DND-41 (cell line): ENCODE measurements at regions not wholly inside any gene's neighbourhood (a gene's known extent, or its start where the extent isn't known, plus 50 kb on each side); places are given as distances from the start of the nearest gene placed in this dataset.

ENCODE experiments used
- ATAC-seq: fragments of 200-7000 bp; cut with Tn5 transposase; 3 replicates; pipeline ENCODE4 v1.9.1; 2021; ENCODE audit warnings: low read depth; ENCODE audit not compliant: insufficient read depth
- DNase-seq: peaks from one replicate; pipeline ENCODE4 v3.0.0-alpha.2; 2020
- H2AFZ ChIP-seq: 2 replicates; pipeline ENCODE4 v1.6.0; 2012; ENCODE audit warnings: low read depth, low read length
- H3K27ac ChIP-seq: 2 replicates; pipeline ENCODE4 v1.5.1; 2012; ENCODE audit warnings: low read length, inconsistent platforms
- H3K27me3 ChIP-seq: fragments of 200-600 bp; sonication (generic); 2 replicates; pipeline ENCODE4 v1.6.0; 2012; ENCODE audit warnings: low read length, mild to moderate bottlenecking, inconsistent platforms; ENCODE audit not compliant: insufficient read depth, poor library complexity
- H3K36me3 ChIP-seq: 2 replicates; pipeline ENCODE4 v1.5.1; 2012; ENCODE audit warnings: low read length, inconsistent platforms; ENCODE audit not compliant: insufficient read depth
- H3K4me1 ChIP-seq: 2 replicates; pipeline ENCODE4 v1.5.1; 2012; ENCODE audit warnings: mild to moderate bottlenecking, low read length; ENCODE audit not compliant: insufficient read depth
- H3K4me2 ChIP-seq: 2 replicates; pipeline ENCODE4 v1.6.0; 2012; ENCODE audit warnings: mild to moderate bottlenecking, moderate library complexity, low read length, inconsistent platforms; ENCODE audit not compliant: insufficient read depth
- H3K4me3 ChIP-seq, 2 experiments: fragments of 200-600 bp in 1 of 2; shearing (Covaris generic) in 1 of 2; 2 replicates each; pipeline ENCODE4 v1.5.1; 2012 to 2016; ENCODE audit warnings: inconsistent platforms in 2 of 2, low read length in 2 of 2, mild to moderate bottlenecking in 2 of 2, low read depth in 1 of 2, moderate library complexity in 1 of 2
- H3K79me2 ChIP-seq: 2 replicates; pipeline ENCODE4 v1.6.0; 2012; ENCODE audit warnings: low read length, inconsistent platforms; ENCODE audit not compliant: insufficient read depth
- H3K9ac ChIP-seq: 2 replicates; pipeline ENCODE4 v1.6.0; 2012; ENCODE audit warnings: low read depth, mild to moderate bottlenecking, inconsistent platforms, low read length, moderate library complexity
- H3K9me3 ChIP-seq: 2 replicates; pipeline ENCODE4 v1.5.1; 2012; ENCODE audit warnings: low read length, moderate library complexity, mild to moderate bottlenecking, inconsistent platforms; ENCODE audit not compliant: insufficient read depth, severe bottlenecking
- H4K20me1 ChIP-seq: 2 replicates; pipeline ENCODE4 v1.6.0; 2012; ENCODE audit warnings: low read length; ENCODE audit not compliant: insufficient read depth
- EZH2 ChIP-seq: IDR thresholded peaks from 3 replicates; pipeline ENCODE4 v1.6.1; 2012; ENCODE audit warnings: borderline replicate concordance, low read depth, mild to moderate bottlenecking, moderate library complexity, low read length, inconsistent platforms; ENCODE audit not compliant: severe bottlenecking
- TF ChIP-seq, protein P1 (sequence below): IDR thresholded peaks from 2 replicates; pipeline ENCODE4 v1.5.1; 2012; ENCODE audit warnings: borderline replicate concordance, low read length, moderate library complexity, mild to moderate bottlenecking; ENCODE audit not compliant: poor library complexity, severe bottlenecking; ENCODE audit errors: extremely low read depth

DNA sequence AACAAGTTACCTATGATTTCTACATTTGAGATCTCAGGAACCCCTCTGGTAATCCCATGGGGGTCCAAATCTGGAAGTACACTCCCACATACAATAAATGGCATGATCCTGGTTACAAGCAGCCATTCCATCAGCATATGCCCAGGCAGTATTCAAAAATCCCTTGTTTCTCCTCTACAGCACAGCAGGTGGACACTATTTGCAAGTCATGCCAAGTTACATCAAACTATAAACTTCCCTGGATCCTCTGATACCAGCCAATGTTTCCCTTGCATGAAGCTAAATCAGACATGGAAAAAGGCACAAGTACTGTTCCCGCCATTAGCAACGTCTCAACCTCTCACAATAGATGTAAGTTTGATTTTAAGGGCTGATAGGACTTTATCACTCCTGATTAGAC lies 134.5 kb upstream of the PRSS16 start:
- H3K9me3 ChIP-seq: peaks cover 13% of the 10 kb centered on the region
- H3K79me2 ChIP-seq: no peaks in the 10 kb centered on the region
- H3K36me3 ChIP-seq: no peaks in the 10 kb centered on the region
- H3K9ac ChIP-seq: no peak overlapping the region
- H3K4me1 ChIP-seq: no peaks in the 10 kb centered on the region
- no peak overlapping the region for H2AFZ ChIP-seq
- no peak overlapping the region for H3K27ac ChIP-seq
- no peak for TF ChIP-seq EZH2
- TF ChIP-seq, protein P1, sequence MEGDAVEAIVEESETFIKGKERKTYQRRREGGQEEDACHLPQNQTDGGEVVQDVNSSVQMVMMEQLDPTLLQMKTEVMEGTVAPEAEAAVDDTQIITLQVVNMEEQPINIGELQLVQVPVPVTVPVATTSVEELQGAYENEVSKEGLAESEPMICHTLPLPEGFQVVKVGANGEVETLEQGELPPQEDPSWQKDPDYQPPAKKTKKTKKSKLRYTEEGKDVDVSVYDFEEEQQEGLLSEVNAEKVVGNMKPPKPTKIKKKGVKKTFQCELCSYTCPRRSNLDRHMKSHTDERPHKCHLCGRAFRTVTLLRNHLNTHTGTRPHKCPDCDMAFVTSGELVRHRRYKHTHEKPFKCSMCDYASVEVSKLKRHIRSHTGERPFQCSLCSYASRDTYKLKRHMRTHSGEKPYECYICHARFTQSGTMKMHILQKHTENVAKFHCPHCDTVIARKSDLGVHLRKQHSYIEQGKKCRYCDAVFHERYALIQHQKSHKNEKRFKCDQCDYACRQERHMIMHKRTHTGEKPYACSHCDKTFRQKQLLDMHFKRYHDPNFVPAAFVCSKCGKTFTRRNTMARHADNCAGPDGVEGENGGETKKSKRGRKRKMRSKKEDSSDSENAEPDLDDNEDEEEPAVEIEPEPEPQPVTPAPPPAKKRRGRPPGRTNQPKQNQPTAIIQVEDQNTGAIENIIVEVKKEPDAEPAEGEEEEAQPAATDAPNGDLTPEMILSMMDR: no peak
- H4K20me1 ChIP-seq: no peaks in the 10 kb centered on the region
- no peak overlapping the region for H3K4me2 ChIP-seq
- H3K4me3 ChIP-seq: no peak overlapping the region
- DNase-seq: no peak
- ATAC-seq: no peak
- H3K27me3 ChIP-seq: peaks cover 1% of the 10 kb centered on the region

DNA sequence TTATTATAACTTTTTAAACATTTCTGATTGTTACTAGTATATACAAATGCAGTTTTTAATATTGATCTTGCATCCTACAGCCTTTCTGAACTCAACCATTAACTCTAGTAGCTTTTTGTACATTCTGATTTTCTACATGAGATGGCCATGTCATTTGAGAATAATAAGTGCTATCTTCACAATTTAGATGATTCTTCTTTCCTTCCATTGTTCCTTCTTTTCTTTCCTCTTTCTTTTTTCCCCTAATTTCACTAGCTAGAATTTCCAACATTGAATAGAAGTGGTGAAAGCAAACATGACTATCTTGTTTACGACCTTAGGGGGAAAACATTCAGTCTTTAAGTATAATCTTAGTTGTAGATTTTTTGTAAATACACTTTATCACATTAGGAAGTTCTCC lies 128.2 kb upstream of the PRSS16 start:
- no peak for ATAC-seq
- Histone ChIP-seq H3K79me2 (no peaks in the 10 kb centered on the region), H2AFZ (no peak overlapping the region), H3K9ac (no peak overlapping the region), H3K4me1 (peaks cover 14% of the 10 kb centered on the region), H4K20me1 (no peaks in the 10 kb centered on the region), H3K4me3 (no peak overlapping the region), H3K9me3 (no peaks in the 10 kb centered on the region), H3K27me3 (no peaks in the 10 kb centered on the region), H3K4me2 (no peak overlapping the region), H3K27ac (no peak overlapping the region), H3K36me3 (no peaks in the 10 kb centered on the region)
- no peak for TF ChIP-seq EZH2
- TF ChIP-seq, protein P1: no peak
- no peak for DNase-seq

DNA sequence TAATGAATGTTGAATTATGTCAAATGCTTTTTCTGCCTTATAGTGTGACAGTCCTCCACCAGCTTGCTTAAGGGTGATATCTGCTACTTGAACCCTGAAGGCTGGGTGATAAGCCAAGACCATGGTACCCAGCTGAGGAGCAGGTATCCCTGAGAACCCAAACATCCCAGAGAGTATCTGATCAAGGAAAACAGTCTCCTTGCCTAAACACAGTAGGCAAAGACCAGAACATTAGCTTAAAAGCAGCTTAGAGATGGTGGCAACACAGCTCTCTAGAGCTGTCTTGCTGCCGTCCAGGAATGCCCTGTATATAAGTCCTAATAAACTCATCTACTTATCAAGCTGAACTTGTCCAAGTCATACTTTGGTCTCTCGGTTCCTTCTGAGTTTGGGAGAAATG lies 127.7 kb upstream of the PRSS16 start:
- no peak overlapping the region for H3K9ac ChIP-seq
- H3K4me2 ChIP-seq: no peak overlapping the region
- H2AFZ ChIP-seq: no peak overlapping the region
- TF ChIP-seq EZH2: no peak
- TF ChIP-seq, protein P1: no peak
- ATAC-seq: no peak
- H3K4me3 ChIP-seq: no peak overlapping the region
- H3K36me3 ChIP-seq: no peaks in the 10 kb centered on the region
- no peaks in the 10 kb centered on the region for H3K27me3 ChIP-seq
- H3K4me1 ChIP-seq: peaks cover 14% of the 10 kb centered on the region
- DNase-seq: no peak
- H3K79me2 ChIP-seq: no peaks in the 10 kb centered on the region
- no peaks in the 10 kb centered on the region for H3K9me3 ChIP-seq
- H4K20me1 ChIP-seq: no peaks in the 10 kb centered on the region
- H3K27ac ChIP-seq: no peak overlapping the region

DNA sequence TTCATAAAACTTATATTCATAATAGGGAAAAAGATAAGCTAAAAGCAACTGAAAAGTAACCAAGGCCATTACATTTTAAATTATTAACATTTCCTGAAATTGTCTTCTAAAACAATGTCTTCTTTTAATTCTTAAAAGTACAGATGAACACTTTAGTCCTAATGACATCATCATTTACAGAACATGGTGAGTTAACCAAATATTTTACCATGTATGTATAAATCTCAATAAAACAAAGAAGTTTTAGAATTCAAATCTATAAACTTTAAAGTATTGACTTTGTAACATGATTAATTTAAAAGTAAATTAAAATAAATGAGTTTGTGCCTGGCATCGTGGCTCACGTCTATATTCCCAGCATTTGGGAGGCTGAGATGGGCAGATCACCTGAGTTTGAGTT lies 125.9 kb upstream of the PRSS16 start:
- no peak for DNase-seq
- H3K27me3 ChIP-seq: no peaks in the 10 kb centered on the region
- ATAC-seq: no peak
- H3K9me3 ChIP-seq: no peaks in the 10 kb centered on the region
- no peak overlapping the region for H2AFZ ChIP-seq
- no peak overlapping the region for H3K4me2 ChIP-seq
- TF ChIP-seq EZH2: no peak
- TF ChIP-seq, protein P1: no peak
- no peaks in the 10 kb centered on the region for H4K20me1 ChIP-seq
- no peaks in the 10 kb centered on the region for H3K79me2 ChIP-seq
- peaks cover 23% of the 10 kb centered on the region for H3K4me1 ChIP-seq
- no peak overlapping the region for H3K4me3 ChIP-seq
- H3K36me3 ChIP-seq: no peaks in the 10 kb centered on the region
- H3K27ac ChIP-seq: no peak overlapping the region
- no peak overlapping the region for H3K9ac ChIP-seq
